ENCODE measurements at regions not wholly inside any gene's neighbourhood (a gene's known extent, or its start where the extent isn't known, plus 50 kb on each side); places are given as distances from the start of the nearest gene placed in this dataset.

DNA sequence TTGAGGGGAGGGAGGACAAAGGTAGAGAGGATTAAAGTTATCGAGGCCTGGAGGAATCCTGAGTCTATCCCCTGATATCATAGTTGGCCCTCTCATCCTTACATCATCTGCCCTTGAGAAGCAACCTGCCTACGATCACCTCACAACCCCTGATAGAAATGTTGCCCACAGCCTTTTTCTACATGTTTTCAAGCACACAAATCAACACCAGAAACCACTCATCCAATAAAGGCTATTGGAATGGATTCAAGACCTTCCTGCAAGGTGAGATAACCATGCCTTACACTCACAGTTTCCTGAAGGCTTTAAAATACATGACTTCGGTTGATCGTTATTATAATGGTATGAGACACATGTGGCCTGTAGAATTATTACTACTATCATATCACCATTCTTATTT is 175.7 kb upstream of the EGLN3 start:
- CTCF ChIA-PET (ENCODE audit: low intra/inter-chr PET ratio): no interaction called here
- Histone ChIP-seq H3K4me2 (ENCODE audit: insufficient read depth, low read length) (no peak overlapping the region), H3K9me1 (ENCODE audit: control insufficient read depth, insufficient read depth, low read length) (no peaks in the 10 kb centered on the region), H3K36me3 (ENCODE audit: control insufficient read depth, insufficient read depth, low read length) (no peaks in the 10 kb centered on the region), H3K4me1 (replicated peaks in 1 of 2; ENCODE audit: control insufficient read depth in 2 of 2, insufficient read depth in 2 of 2, low read length in 2 of 2) (no peaks in the 10 kb centered on the region), H3K9me3 (replicated peaks; ENCODE audit: control insufficient read depth, insufficient read depth, low read depth, low read length) (no peaks in the 10 kb centered on the region), H4K20me1 (replicated peaks; ENCODE audit: control insufficient read depth, insufficient read depth, low read length) (no peaks in the 10 kb centered on the region), H3K4me3 (no peak overlapping the region), H3K27me3 (ENCODE audit: control insufficient read depth in 2 of 2, insufficient read depth in 2 of 2, low read length in 2 of 2) (peaks cover 4 to 17% of the 10 kb centered on the region in 2 experiments; a peak in 4 of 5 replicates), H3K27ac (ENCODE audit: extremely low read depth, low read depth, low read length) (no peak overlapping the region), H3K79me2 (ENCODE audit: control insufficient read depth, insufficient read depth, low read length) (no peaks in the 10 kb centered on the region), H2AFZ (ENCODE audit: low read depth, low read length) (no peak overlapping the region), H3K9ac (ENCODE audit: insufficient read depth in 1 of 2, low read depth in 2 of 2, low read length in 2 of 2) (no peak overlapping the region)
- in situ Hi-C loops (cut with MboI): no loop called here
- no TSS peak for BruUV-seq (replicated peaks)
- POLR2A ChIA-PET: no interaction called here
- intact Hi-C loops (cut with micrococcal nuclease): no loop called here
- 13% methylated on average over 4 of the region's 4 CpGs for WGBS (ENCODE audit: insufficient coverage, low coverage, missing lambda C conversion rate)
- no peak for DNase-seq (ENCODE audit: extremely low read depth in 1 of 4, low spot score in 3 of 4)
- FAIRE-seq: peak; percentile 11
- TF ChIP-seq SRSF9 (IDR thresholded peaks at IDR 0.05; ENCODE audit: borderline replicate concordance, low read depth, low read length) (no peak), ATF3 (IDR thresholded peaks at IDR 0.05) (no peak), ATF3 (CRISPR knock-in tag; conservative IDR thresholded peaks at IDR 0.05) (no peak), TAF7 (tag; IDR thresholded peaks at IDR 0.05) (no peak)
- no peak for ATAC-seq

DNA sequence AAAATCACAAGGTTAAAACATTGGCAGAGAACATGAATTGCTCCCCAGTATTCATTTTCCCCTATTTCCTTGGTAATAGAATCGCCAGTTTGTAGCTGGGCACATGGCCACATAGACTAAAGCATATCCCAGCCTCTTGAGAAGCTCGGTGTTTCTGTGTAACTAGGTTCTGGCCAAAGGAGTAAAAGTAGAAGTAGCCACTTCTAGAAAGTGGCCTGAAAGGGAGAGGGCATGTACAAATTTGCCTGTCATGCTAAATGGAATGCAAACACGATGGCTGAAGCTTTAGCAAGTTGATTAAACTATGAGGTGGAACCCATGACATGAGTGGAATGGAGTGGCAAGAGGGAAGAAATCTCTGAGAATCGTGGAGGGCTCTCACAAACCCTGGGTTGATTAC is 173.7 kb upstream of the EGLN3 start:
- FAIRE-seq (no peak), ATAC-seq (no peak), DNase-seq (ENCODE audit: extremely low read depth in 1 of 4, low spot score in 3 of 4) (no peak)
- H2AFZ ChIP-seq (ENCODE audit: low read depth, low read length): no peak overlapping the region
- no peaks in the 10 kb centered on the region for H3K9me3 ChIP-seq (replicated peaks; ENCODE audit: control insufficient read depth, insufficient read depth, low read depth, low read length)
- H3K36me3 ChIP-seq (ENCODE audit: control insufficient read depth, insufficient read depth, low read length): no peaks in the 10 kb centered on the region
- H3K27ac ChIP-seq (ENCODE audit: extremely low read depth, low read depth, low read length): no peak overlapping the region
- ChIA-PET POLR2A (no interaction called here), CTCF (ENCODE audit: low intra/inter-chr PET ratio) (no interaction called here)
- no peak overlapping the region for H3K4me3 ChIP-seq
- H4K20me1 ChIP-seq (replicated peaks; ENCODE audit: control insufficient read depth, insufficient read depth, low read length): no peaks in the 10 kb centered on the region
- H3K27me3 ChIP-seq (ENCODE audit: control insufficient read depth in 2 of 2, insufficient read depth in 2 of 2, low read length in 2 of 2): peaks cover 0 to 16% of the 10 kb centered on the region in 2 experiments; a peak in 4 of 5 replicates
- no peak overlapping the region for H3K4me2 ChIP-seq (ENCODE audit: insufficient read depth, low read length)
- BruUV-seq (replicated peaks): no TSS peak
- WGBS (ENCODE audit: insufficient coverage, low coverage, missing lambda C conversion rate): 3% methylated on average over 4 of the region's 4 CpGs
- intact Hi-C loops (cut with micrococcal nuclease): no loop called here
- H3K4me1 ChIP-seq (replicated peaks in 1 of 2; ENCODE audit: control insufficient read depth in 2 of 2, insufficient read depth in 2 of 2, low read length in 2 of 2): no peaks in the 10 kb centered on the region
- H3K79me2 ChIP-seq (ENCODE audit: control insufficient read depth, insufficient read depth, low read length): no peaks in the 10 kb centered on the region
- no peak overlapping the region for H3K9ac ChIP-seq (ENCODE audit: insufficient read depth in 1 of 2, low read depth in 2 of 2, low read length in 2 of 2)
- in situ Hi-C loops (cut with MboI): no loop called here
- no peaks in the 10 kb centered on the region for H3K9me1 ChIP-seq (ENCODE audit: control insufficient read depth, insufficient read depth, low read length)
- TF ChIP-seq, protein P1, sequence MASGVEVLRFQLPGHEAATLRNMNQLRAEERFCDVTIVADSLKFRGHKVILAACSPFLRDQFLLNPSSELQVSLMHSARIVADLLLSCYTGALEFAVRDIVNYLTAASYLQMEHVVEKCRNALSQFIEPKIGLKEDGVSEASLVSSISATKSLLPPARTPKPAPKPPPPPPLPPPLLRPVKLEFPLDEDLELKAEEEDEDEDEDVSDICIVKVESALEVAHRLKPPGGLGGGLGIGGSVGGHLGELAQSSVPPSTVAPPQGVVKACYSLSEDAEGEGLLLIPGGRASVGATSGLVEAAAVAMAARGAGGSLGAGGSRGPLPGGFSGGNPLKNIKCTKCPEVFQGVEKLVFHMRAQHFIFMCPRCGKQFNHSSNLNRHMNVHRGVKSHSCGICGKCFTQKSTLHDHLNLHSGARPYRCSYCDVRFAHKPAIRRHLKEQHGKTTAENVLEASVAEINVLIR (CRISPR knock-in tag; IDR thresholded peaks at IDR 0.05): no peak
- TF ChIP-seq TBP (optimal IDR thresholded peaks at IDR 0.05; ENCODE audit: low read depth, low read length) (no peak), NR0B1 (IDR thresholded peaks at IDR 0.05; ENCODE audit: partially characterized antibody) (no peak), ZNF551 (CRISPR knock-in tag; IDR thresholded peaks at IDR 0.05) (no peak), ZNF197 (CRISPR knock-in tag; IDR thresholded peaks at IDR 0.05; ENCODE audit: low read depth) (no peak), ZNF778 (CRISPR knock-in tag; IDR thresholded peaks at IDR 0.05) (no peak)
- TF ChIP-seq, protein P2, sequence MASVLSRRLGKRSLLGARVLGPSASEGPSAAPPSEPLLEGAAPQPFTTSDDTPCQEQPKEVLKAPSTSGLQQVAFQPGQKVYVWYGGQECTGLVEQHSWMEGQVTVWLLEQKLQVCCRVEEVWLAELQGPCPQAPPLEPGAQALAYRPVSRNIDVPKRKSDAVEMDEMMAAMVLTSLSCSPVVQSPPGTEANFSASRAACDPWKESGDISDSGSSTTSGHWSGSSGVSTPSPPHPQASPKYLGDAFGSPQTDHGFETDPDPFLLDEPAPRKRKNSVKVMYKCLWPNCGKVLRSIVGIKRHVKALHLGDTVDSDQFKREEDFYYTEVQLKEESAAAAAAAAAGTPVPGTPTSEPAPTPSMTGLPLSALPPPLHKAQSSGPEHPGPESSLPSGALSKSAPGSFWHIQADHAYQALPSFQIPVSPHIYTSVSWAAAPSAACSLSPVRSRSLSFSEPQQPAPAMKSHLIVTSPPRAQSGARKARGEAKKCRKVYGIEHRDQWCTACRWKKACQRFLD (CRISPR knock-in tag; IDR thresholded peaks at IDR 0.05): no peak

Measured in K562 (cell line).